HG02943 (cell line): ENCODE measurements at regions not wholly inside any gene's neighbourhood (a gene's known extent, or its start where the extent isn't known, plus 50 kb on each side); places are given as distances from the start of the nearest gene placed in this dataset.

Experiments
- ATAC-seq: cut with Tn5 transposase; IDR thresholded peaks from one replicate; pipeline ENCODE4 v1.9.1; 2021; ENCODE audit warnings: mild to moderate bottlenecking, low read depth, moderate library complexity; ENCODE audit not compliant: unreplicated experiment

GRCh38 chr10:105351187-105351586 is 710.1 kb downstream of the SORCS3 start:
- no peak for ATAC-seq

GRCh38 chr10:105347487-105347886 is 706.4 kb downstream of the SORCS3 start:
- ATAC-seq: no peak

GRCh38 chr10:105342606-105343005 is 701.5 kb downstream of the SORCS3 start:
- no peak for ATAC-seq

- no peak for ATAC-seq
Observed at GRCh38 chr10:105339669-105340068, 698.6 kb downstream of the SORCS3 start.

GRCh38 chr10:105328503-105329133 is 687.5 kb downstream of the SORCS3 start:
- ATAC-seq: no peak
